SK-MEL-5 (cell line): ENCODE measurements at regions not wholly inside any gene's neighbourhood (a gene's known extent, or its start where the extent isn't known, plus 50 kb on each side); places are given as distances from the start of the nearest gene placed in this dataset.
A peak's percentile ranks its signal among the peaks of the same experiment; 100 is the strongest.
"Not testable (repeated sequence)": the region's sequence is repeated elsewhere in the genome, so short reads cannot be mapped to it uniquely, and the experiment has no call there.

ENCODE experiments used
- DNase-seq: peaks from one replicate; pipeline ENCODE4 v3.0.0-alpha.2; 2016; ENCODE audit warnings: low read depth, low spot score
- in situ Hi-C: cut with HindIII; loops from 2 replicates; pipeline ENCODE4 v1.10.0; 2016; ENCODE audit warnings: low sequenced_read_pairs, high pct_unique_total_duplicates, low pct_unique_long_range_greater_than_20kb

- in situ Hi-C loops, result no loop called here
- no peak for DNase-seq
These were observed 167.8 kb downstream of the RAMP3 start for GRCh38 chr7:45325378-45325777.

- DNase-seq, result no peak
- in situ Hi-C loops, result no loop called here
These were observed 170.9 kb downstream of the RAMP3 start for GRCh38 chr7:45328403-45328981.

GRCh38 chr7:45331563-45331962, 174.0 kb downstream of the RAMP3 start:
- no peak for DNase-seq
- in situ Hi-C loops, result no loop called here

DNA sequence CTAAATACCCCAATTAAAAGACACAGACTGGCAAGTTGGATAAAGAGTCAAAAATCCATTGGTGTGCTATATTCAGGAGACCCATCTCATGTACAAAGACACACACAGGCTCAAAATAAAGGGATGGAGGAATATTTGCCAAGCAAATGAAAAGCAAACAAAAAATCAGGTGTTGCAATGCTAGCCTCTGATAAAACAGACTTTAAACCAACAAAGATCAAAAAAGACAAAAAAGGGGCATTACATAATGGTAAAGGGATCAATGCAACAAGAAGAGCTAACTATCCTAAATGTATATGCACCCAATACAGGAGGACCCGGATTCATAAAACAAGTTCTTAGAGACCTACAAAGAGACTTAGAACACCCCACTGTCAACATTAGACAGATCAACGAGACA, 177.4 kb downstream of the RAMP3 start:
- DNase-seq, in situ Hi-C loops: not testable (repeated sequence)

DNA sequence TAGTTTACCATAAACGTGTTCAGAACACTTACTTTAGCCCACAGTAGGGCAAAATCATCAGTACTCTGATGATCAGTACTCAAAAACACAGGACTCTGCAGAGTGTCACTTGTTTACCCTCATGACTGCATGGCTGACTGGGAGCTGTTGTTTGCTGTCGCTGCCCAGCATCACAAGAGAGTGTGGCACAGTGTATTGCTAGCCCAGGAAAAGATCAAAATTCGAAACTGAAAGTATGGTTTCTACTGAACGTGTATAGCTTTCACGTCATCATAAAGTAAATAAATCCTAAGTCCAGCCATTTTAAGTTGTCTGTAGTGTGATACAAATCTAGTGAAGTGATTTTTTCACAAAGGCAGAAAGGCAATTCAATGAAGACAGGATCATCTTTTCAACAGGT, 184.6 kb downstream of the RAMP3 start:
- peak; percentile 58 for DNase-seq
- in situ Hi-C loops, result no loop called here

- no peak for DNase-seq
- in situ Hi-C loops, result no loop called here
These were observed 186.2 kb downstream of the RAMP3 start for GRCh38 chr7:45343746-45344145.

GRCh38 chr7:45347804-45348203, 190.2 kb downstream of the RAMP3 start:
- in situ Hi-C loops, result no loop called here
- peak; percentile 94 for DNase-seq

DNA sequence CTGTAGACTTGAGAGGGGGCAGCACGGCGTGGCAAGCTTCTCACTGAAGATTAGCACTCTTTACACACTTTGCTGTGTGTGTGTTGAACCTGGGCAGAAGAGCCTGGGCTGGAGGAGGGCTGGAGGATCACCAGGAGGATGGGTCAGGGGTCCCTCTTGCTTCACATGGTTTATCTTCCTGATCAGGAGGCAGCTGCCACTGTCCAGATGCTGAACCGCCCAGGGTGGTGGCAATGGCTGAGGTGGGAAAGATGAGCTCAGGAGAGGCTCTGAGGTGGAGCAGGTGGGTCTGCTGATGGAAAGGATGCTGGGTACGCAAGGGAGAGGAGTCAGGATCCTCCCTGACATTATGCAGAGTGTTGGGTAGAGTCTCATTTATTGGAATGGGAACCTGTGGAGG, 191.5 kb downstream of the RAMP3 start:
- no peak for DNase-seq
- in situ Hi-C loops, result no loop called here

DNA sequence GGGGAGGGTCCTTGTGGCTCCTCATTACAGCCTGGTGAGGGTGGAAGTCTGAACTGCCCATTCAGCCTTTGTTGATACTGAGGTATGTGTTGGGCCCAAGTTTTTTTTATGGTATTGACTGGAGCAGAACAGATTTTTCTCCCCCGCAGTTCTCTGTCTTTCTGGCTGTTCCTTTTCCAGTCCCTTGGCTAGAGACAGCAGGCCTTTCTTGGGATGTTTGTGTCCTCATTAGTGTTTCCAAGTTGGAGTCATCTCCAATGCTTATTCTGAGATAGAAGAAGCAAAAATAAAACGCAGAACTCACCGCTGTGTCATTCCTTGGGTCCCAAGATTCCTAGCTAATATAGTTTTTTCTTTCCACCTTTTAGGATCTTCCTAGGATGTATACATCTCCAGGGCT, 193.3 kb downstream of the RAMP3 start:
- in situ Hi-C loops, result no loop called here

GRCh38 chr7:45358287-45358686, 200.7 kb downstream of the RAMP3 start:
- in situ Hi-C loops, result no loop called here
- no peak for DNase-seq

More for the DNA sequence above, 193.3 kb downstream of the RAMP3 start:
- no peak for DNase-seq

DNA sequence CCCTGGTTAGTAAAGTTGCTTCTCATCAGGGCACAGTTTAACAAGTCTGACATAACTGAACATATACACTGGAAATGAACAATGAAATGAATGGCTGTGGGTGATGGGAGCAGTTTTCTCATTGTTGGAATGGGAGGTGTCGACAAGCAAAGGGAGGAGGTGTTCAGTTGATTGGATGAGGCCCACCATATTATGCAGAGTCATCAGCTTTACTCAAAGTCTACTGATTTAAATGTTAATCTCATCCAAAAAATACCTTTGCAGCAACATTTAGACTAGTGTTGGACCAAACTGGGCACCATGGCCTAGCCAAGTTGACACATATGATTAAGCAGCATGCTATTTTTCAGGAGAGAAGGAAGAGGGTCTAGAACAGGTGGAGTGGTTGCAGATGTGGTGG, 201.7 kb downstream of the RAMP3 start:
- DNase-seq, result no peak
- in situ Hi-C loops, result no loop called here

DNA sequence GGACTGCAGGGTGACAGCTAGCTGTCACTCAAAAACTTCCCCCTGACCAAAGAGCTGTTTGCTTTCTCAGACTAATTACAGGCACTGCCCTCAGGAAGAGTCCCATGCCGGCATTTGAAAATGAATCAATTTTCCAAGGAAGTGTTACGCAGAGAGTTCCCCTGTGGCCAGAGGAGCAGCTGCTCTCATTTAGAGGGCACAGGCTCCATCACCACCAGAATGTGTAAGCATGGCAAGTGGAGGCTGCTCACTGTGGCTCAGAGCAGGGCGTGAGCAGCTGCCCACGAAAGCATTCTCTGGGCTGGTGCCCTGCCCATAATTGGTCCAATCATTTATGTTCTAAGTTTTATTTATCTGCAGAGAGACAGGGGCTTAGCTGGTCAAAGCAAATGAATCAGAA, 202.2 kb downstream of the RAMP3 start:
- DNase-seq, result no peak
- in situ Hi-C loops, result no loop called here

DNA sequence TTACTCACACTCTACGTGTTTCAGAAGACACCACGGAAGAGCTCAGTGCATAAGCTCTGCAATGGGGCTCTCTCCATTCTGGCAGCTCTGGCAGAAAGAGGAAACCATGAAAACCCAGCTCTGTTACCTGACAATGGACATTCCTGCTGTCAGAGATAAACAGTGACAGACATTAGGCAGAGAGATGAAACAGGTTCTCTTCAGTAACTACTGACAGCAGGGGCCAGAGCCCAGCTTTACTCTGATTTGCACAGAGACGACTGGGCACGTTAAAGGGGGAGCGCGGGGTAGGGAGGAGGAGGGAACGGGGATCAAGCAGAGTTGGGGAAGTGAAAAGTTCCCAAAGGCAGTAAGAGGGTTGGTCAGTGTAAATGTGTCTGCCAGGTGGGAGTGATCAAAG, 206.1 kb downstream of the RAMP3 start:
- no peak for DNase-seq
- in situ Hi-C loops, result no loop called here

DNA sequence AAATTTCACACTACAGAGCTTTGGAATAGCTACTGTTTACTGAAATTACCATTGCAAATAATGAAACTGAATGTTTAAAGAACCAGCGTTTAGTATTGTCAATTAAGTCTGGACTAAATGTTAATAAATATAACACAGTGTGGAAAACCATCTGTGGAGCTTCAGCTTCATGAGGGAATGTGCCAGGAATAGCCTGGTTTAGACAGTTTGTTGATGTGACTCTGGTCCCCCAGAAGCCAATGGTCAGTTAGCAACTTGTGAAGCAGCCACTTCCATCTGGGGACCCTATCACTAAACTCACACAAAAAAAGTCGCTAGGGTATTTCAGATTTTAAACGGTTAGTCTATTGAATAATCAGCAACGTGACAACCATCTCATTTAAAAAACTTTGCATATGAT, 207.8 kb downstream of the RAMP3 start:
- no peak for DNase-seq

GRCh38 chr7:45366475-45366874, 207.7 kb upstream of the ADCY1 start:
- no peak for DNase-seq
- in situ Hi-C loops, result no loop called here

More for the DNA sequence above, 207.8 kb downstream of the RAMP3 start:
- in situ Hi-C loops, result no loop called here

- no peak for DNase-seq
- in situ Hi-C loops, result no loop called here
These were observed 207.1 kb upstream of the ADCY1 start for GRCh38 chr7:45367026-45367425.

DNA sequence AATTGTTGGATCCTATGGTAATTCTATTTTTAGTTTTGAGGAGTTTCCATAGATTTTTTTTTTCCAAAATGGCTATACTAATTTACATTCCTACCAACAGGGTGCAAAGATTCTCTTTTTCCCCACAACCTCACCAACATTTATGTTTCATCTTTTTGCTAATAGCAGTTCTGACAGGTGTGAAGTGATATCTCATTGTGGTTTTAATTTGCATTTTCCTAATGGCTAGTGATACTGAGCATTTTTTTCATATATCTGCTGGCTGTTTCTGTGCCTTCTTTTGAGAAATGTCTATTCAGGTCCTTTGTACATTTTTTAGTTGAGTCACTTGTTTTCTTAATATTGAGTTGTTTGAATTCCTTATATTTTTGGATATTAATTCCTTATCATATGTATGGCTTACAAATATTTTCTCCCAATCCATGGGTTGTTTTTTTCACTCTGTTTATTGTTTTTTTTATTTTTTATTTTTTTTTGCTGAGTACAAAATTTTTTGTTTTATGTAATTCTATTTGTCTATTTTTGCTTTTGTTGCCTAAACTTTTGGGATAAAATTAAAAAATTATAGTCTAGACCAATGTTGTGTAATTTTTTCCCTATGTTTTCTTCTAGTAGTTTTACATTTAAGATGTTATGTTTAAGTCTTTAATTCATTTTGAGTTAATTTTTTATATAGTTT, 205.9 kb upstream of the ADCY1 start:
- no peak for DNase-seq
- in situ Hi-C loops, result no loop called here

- in situ Hi-C loops, result no loop called here
- no peak for DNase-seq
These were observed 189.7 kb upstream of the ADCY1 start for GRCh38 chr7:45384499-45384898.

- in situ Hi-C loops, result no loop called here
These were observed 186.3 kb upstream of the ADCY1 start for GRCh38 chr7:45387837-45388236.

More at GRCh38 chr7:45387837-45388236, 186.3 kb upstream of the ADCY1 start:
- DNase-seq, result no peak
